ENCODE measurements at regions not wholly inside any gene's neighbourhood (a gene's known extent, or its start where the extent isn't known, plus 50 kb on each side); places are given as distances from the start of the nearest gene placed in this dataset.

- CTCF ChIA-PET: no interaction called here
- Mint-ChIP-seq H3K27ac (no peak overlapping the region), H3K27me3 (no peaks in the 10 kb centered on the region), H3K9me3 (peaks cover 9% of the 10 kb centered on the region), H3K36me3 (ENCODE audit: low read depth) (no peaks in the 10 kb centered on the region), H3K4me3 (no peak overlapping the region), H3K4me1 (no peaks in the 10 kb centered on the region)
- no peak for DNase-seq
- no peak for ATAC-seq (ENCODE audit: low read depth)
- TF ChIP-seq CTCF (IDR thresholded peaks at IDR 0.05): no peak
- POLR2A ChIA-PET: no interaction called here
- intact Hi-C loops (cut with micrococcal nuclease): no loop called here
Measured at GRCh38 chr5:12330381-12330780, 426.1 kb upstream of the CTNND2 start.

- ATAC-seq (ENCODE audit: low read depth) (no peak), DNase-seq (no peak)
- Mint-ChIP-seq H3K27ac (no peak overlapping the region), H3K27me3 (no peaks in the 10 kb centered on the region), H3K36me3 (ENCODE audit: low read depth) (no peaks in the 10 kb centered on the region), H3K4me3 (no peak overlapping the region), H3K9me3 (peaks cover 9% of the 10 kb centered on the region), H3K4me1 (no peaks in the 10 kb centered on the region)
- no peak for TF ChIP-seq CTCF (IDR thresholded peaks at IDR 0.05)
- ChIA-PET POLR2A (no interaction called here), CTCF (no interaction called here)
- intact Hi-C loops (cut with micrococcal nuclease): no loop called here
Measured at GRCh38 chr5:12323637-12324229, 419.5 kb upstream of the CTNND2 start.

GRCh38 chr5:12322042-12322441, 417.8 kb upstream of the CTNND2 start:
- H3K36me3 Mint-ChIP-seq (ENCODE audit: low read depth): no peaks in the 10 kb centered on the region
- no peak overlapping the region for H3K4me3 Mint-ChIP-seq
- H3K9me3 Mint-ChIP-seq: peaks cover 7% of the 10 kb centered on the region
- H3K4me1 Mint-ChIP-seq: no peaks in the 10 kb centered on the region
- DNase-seq (no peak), ATAC-seq (ENCODE audit: low read depth) (no peak)
- intact Hi-C loops (cut with micrococcal nuclease): no loop called here
- H3K27me3 Mint-ChIP-seq: no peaks in the 10 kb centered on the region
- H3K27ac Mint-ChIP-seq: no peak overlapping the region
- ChIA-PET POLR2A (no interaction called here), CTCF (no interaction called here)
- no peak for TF ChIP-seq CTCF (IDR thresholded peaks at IDR 0.05)

GRCh38 chr5:12320331-12320730, 416.1 kb upstream of the CTNND2 start:
- DNase-seq (no peak), ATAC-seq (ENCODE audit: low read depth) (no peak)
- Mint-ChIP-seq H3K9me3 (peaks cover 5% of the 10 kb centered on the region), H3K4me1 (no peaks in the 10 kb centered on the region), H3K36me3 (ENCODE audit: low read depth) (no peaks in the 10 kb centered on the region), H3K27ac (no peak overlapping the region), H3K4me3 (no peak overlapping the region), H3K27me3 (no peaks in the 10 kb centered on the region)
- intact Hi-C loops (cut with micrococcal nuclease): no loop called here
- POLR2A ChIA-PET: no interaction called here
- CTCF ChIA-PET: no interaction called here
- no peak for TF ChIP-seq CTCF (IDR thresholded peaks at IDR 0.05)

GRCh38 chr5:12316812-12317211, 412.6 kb upstream of the CTNND2 start:
- Mint-ChIP-seq H3K36me3 (ENCODE audit: low read depth) (no peaks in the 10 kb centered on the region), H3K4me3 (no peak overlapping the region), H3K9me3 (peaks cover 5% of the 10 kb centered on the region), H3K27ac (no peak overlapping the region), H3K4me1 (no peaks in the 10 kb centered on the region), H3K27me3 (no peaks in the 10 kb centered on the region)
- intact Hi-C loops (cut with micrococcal nuclease): no loop called here
- CTCF ChIA-PET: no interaction called here
- no peak for DNase-seq
- POLR2A ChIA-PET: no interaction called here
- no peak for ATAC-seq (ENCODE audit: low read depth)
- no peak for TF ChIP-seq CTCF (IDR thresholded peaks at IDR 0.05)

Data from activated B cell treated with CpG ODN at 0.5 μM for 24 hours (primary cell).